ENCODE measurements at regions not wholly inside any gene's neighbourhood (a gene's known extent, or its start where the extent isn't known, plus 50 kb on each side); places are given as distances from the start of the nearest gene placed in this dataset.

DNA sequence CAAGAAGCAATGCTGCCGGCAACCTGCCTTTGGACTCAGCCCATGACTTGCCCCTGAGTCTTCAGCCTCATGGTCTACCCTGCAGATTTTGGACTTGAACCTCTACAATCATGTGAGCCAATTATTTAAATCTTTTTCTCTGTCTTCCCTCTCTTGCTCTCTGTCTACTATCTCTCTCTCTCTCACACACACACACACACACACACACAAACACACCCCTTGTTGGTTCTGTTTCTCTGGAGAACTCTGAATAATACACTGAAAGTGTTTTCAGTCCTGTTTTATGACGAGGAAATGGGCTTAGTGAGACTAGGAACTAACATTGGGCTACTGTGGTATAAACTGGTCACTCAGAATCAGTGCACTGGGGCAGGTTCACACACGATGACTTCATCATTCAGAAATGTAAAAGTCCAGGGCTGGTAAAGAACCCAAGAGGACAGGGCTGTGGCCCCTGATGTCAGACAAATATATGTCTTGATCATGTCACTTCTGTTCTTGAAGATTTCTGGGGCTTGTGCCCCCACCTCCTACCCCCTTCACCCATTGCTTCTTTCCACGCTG lies 266.1 kb upstream of the SIX2 start:
- no peak for DNase-seq

DNA sequence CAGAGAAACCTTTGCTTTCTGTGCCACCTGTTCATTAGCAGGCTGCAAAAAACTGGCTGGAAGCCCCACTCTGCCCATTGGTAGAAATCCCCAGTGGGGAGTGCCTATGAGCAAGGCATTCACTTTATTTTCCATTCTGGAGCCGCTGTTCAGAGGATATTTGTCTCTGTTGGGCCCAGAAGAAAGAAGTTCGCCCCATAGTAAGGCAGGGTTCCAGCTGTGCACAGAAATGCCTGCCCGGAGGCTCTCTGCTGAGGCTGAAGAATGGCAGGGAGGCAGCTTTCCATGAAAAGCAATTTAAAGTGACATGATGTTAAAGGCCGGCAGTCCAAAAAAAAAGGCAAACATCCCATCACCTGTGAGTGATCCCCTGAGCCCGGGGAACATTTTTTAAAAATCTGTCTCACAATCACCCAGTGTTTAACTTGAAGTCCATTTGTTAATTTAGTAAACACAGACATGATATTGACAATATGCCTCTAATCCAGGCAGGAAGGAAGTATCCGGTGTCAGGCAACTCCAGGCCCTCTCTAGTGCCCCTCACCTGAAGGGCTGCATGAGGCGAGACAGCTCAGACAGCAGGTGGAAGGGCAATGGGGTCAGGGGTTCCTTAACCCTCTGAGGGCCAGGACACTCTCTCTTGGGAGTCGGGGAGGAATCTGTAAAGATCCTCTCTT lies 265.1 kb upstream of the SIX2 start:
- peak in 4 of 51 donors; percentile 1 to 43 (median 16) for DNase-seq

DNA sequence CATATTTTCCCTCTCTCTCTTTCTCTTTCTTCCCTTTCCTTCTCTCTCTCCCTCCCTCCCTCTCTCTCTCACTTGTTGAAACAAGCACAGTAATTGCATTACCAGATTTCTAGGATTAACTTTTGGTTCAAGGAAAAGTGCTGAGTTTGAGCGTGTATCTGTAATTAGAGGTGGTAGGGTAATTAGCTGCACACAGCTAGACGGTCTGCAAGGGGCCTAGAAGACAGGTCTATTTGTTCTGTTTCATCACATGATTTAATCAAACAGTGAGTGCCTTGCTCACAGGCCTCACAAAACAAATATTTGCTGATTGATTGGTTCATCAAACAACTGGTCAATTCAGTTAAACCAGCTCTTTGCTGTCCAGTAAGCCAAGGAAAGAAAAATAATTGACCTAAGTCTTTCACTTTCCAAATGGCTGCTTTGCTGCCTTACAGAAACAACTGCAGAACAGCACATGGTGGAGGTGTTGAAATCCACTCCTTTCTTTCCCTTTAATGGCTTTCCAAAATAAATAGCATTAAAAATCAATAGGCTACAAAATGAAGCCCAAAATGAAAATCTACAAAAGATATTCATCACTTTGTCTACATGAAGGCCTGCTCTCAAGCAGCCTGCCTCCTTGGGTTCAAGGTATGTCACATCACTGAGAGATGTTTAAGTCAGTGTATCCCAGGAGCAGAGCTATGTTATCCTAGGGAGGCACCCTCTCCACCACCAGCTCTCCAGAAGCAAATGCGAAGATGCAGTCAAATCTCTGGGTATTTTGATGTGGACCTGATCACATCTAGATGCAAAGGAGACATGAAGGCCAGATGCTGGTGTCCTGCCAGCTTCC lies 264.4 kb upstream of the SIX2 start:
- no peak for DNase-seq

DNA sequence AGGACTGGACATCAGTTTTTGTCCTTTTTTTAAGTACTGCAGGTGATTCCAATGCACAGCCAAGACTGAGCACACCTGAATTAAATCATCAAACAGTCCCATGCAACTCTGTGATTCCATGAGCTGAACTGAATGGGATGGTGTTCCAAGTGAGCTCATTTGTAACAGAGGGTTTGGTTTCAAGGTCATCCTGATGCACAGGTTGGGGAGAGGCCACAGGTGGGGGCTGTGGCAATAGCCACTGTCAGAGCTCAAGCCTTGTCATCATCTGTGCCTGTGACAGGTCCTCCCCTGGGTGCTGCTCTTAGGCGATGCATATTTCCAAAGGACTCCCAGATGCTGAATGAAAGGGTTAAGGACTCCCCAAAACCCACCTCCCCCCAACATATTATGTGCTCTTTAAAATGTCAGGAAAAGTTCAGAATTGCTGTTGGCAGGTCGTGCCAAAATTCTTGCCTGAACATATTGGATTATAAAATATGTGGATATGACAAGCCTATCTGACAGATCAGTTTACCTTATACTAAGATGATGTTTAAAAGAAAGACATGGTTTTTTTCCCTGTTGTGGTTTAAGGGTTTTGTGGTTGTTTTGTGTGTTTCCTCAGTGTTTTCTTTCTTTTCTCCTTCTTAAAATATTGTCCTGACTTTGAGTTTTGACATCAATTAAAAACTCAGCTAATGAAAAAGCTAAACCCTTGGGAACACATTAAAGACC lies 263.5 kb upstream of the SIX2 start:
- DNase-seq, result no peak

DNA sequence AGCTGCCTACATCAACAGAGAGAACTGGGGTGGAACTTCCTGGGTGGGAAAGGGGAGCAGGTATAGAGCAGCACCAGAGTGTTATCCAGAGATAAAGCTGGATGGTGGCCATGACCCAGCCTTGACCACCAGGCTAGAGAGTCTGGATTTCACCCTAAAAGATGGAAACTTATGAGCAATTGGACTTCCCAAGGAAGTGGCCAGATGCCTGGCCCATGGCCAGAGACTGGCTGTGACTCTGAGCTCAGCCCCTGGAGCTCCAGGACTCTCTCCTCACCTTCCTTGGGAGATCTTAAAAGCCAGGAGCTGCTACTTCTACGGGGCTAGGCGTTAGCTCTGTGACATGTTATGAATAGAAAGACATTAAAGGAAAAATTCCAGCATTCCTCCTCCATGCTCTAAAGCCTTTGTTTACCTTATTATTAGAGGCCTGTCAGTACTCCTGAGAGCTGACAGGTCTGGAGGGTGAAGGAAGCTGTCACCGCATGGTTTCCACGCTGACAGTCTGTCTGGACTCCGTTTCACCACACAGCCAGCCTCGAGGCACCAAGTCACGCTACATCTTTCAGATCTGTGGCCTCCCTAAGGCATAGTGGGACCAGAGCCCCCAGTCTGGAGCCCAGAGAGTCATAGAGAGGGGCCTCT lies 260.0 kb upstream of the SIX2 start:
- no peak for DNase-seq

DNA sequence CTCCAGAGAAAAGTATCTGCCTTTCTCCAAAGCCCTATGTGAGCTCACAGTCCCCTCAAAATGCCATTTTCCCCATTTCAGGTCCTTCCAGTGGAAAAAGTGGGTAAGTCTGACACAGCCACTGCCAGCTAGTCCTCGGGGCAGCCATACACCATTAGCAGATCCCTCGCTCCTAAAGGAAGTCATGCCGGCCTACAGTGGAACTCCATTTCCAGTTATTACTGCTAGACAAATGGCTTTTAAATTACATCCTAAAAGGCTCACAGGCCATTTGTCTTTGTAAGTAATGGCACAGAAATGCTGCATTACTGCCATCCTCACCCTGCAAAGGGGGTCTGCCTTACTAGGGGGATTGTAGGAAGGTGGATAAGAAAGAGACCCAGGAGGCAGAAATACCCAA lies 259.4 kb upstream of the SIX2 start:
- no peak for DNase-seq

DNA sequence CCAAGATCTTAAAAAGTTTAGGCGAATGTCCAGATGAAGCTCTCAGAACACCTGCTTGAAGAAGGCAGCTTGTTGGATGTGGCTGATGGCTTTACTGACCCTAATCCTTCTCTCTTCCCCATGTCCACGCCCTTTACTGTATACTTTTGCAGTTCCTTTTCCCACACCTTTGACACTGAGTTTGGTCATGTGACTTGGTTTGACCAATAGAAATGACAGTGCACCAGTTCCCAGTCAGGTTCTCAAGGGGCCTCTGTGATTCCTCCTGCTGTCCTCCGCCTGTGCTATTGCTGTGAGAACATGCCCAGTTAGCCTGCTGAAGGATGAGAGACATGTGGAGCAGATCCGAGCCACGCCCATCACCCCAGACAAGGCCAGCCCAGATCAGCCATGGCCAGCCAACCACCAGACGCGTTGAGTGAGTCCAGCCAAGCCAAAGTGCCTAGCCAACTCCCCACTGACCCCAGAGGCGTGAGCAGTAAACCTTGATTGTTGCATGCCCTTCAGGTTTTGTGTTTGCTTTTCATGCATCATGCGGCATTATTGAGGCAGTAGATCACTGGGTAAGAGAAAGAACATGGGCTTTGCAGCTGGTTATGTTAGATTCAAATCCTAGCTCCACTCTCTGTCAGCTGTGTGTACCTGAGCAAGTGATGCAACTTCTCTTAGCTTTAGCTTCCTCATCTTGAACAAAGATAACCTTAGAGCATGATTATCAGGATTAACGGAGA lies 258.0 kb upstream of the SIX2 start:
- DNase-seq, result no peak

DNA sequence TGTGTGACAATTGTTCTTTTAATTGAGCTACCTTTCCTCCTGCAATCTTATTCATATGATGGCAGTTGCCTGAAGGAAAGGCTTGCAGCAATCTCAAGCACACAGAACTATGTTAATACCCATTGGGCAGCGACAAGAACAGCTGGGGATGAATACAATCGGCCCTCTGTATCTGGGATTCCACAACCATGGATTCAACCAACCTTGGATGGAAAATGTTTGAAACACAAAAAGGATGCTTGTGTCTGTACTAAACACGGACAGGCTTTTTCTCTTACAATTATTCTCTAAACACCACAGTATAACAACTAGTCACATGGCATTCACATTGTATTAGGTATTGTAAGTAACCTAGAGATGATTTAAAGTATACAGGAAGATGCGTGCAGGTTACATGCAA lies 256.1 kb upstream of the SIX2 start:
- DNase-seq, result peak in 5 of 51 donors; percentile 8 to 31 (median 10)

DNA sequence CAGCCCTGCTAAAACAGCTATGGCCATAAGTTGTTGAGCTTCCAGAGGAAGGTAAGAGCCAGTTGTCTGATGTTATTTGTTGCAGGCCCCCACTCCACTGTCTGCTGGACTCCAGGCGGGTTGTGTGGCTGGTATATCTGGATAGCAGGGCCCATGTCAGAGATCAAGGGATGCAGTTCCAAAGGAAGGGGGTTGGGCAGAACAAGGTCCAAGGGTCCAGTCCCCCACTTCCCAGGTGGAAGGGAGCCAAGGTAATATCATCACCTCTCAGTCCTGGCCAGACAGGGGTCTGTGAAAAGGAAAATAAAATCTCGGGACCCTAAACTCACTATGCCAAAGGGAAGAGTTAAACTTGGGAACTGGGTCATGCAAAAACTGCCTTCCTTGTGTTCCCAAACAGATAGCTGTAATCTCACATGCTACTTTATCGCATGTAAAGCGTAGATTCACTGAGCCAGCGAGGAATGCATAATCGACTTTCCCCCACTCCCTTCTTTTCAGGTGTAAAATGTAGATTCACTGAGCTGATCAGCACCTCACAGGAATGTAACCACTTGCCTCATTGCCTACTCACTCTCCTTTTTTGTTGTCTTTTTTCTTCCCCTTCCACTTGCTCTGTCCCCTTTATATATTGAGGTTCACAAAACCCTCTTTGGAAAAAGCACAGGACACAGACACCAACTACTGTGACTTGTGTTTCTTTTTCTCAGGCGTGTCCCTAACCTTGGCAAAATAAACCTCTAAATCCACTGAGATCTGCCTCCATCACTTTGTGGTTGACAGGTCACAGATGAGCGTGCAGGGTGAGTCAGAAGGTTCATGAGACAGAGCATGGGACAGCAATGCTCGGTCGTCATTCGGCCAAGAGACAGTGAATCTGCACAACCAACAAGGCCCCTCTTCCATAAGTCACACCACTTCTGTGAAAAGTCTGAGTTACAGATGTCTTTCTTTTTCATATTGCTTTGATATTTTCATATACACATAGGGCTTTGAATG lies 255.3 kb upstream of the SIX2 start:
- DNase-seq, result no peak

DNA sequence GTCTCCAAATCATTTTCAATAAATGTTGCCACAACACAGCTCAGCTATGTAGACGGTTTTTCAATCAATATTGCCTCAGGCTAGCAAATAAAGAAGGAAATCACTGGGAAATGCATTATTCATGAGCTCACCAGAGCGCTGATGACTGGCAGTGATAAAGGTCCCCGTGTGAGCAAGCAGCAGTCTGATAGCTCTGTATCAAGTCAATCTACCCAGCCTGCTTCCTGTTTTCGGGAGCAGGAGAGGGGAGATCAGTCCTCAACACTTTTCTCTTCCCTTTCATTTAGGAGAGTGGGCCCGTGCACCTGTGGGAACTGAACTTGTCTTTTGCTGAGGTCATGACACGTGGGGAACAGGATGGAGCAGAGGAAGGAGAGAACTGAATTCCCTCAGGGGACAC lies 253.9 kb upstream of the SIX2 start:
- no peak for DNase-seq

DNA sequence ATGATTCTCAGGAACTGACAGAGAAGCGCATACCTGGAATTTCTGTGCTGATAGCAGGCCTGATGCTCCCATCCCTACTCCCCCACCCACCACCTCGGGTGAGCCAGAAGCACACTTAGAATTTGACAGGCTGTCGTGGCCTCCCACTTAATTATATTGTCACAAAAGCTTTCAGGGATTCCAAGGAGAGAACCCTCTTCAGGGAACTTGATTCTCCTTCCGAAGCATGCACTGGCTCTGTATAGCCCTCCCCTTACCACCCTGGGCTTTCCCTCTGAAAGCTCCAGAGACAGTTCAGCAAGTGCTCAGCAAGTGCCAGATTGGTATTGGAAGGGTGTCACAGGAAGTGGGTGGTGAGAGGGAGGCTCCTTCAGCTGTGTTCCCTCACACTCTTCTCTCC lies 252.5 kb upstream of the SIX2 start:
- DNase-seq, result peak in 1 of 51 donors; percentile 27

DNA sequence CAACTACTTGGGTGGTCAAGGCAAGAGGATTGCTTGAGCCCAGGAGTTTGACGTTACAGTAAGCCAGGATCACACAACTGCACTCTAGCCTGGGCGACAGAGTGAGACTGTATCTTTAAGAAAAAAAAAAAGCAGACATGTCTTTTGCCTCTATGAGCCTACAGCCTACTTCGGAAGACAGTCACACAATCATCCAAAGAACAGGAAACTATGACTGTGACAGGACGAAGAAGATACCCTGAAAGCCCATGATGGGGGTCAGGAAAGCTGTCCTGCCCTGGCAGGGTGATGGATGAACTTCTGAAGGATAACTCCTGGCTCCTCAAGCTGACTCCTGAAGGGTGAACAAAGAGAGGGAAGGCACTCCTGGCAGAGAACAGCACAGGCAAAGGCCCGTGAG lies 251.7 kb upstream of the SIX2 start:
- DNase-seq, result no peak

DNA sequence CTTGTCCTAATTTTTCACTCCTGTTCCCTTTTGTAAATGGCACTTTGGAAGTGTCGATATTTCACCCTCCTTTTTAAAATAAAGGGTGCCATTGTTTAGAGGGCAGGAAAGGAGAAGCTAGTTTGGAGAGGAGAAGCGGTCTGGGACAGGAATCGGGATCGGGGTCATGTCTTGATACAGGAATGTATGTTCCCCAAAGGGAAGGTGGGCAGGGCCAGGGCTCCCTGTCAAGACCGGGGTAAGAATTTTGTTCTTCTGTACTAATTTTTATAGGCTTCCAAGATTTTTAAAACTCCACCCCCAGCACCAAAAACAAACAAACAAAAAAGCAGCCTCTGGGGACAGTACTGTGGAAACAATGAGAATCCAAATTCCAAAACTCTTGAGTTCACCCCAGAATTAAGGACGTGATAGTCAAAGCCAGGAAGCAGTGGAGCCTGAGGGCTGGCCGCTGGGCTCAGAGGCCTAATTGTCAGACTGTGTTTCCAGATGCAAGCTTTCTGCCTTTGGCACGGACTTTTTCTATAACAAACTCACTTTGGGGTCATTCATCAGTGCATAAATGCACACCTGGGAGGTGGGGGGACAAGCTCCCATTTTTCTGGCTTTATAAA lies 250.4 kb upstream of the SIX2 start:
- DNase-seq, result no peak

DNA sequence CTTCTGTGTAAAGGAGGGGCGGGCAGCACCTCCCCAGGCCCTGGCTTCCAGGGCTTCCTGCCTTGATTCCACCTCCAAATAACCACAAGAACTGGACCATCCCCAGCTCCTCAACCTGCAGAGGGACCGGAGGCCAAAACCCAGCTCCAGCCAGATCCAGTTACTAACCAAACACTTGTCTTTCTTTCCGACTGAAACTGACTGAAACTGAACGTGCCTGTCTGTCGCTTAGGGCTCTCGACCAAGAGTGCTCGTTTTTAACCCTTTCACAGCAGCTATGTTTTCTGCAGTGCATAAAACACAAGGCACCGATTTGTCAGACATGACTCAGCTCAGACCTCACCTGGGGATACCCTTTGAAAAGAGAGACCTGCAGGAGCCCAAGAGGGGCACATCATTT lies 249.9 kb upstream of the SIX2 start:
- no peak for DNase-seq

DNA sequence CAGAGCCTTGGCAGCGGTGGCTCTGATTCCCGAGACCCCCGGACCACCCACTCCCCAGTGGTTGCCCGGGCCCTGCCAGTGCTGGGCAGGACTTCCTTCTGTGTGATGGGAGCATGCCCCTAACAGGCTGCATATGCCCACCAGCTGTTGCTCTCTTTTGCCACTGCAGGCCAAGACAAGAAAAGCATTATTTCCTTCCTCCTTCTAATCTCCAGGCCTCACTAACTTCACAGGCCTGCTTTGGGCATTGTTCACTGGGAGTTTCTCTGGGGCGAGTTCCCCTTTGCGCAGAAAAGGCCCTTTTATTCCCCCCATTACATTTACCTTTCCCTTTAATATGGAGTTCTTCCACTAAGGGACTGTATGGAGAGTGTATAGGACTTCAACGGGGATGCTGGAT lies 249.1 kb upstream of the SIX2 start:
- no peak for DNase-seq

DNA sequence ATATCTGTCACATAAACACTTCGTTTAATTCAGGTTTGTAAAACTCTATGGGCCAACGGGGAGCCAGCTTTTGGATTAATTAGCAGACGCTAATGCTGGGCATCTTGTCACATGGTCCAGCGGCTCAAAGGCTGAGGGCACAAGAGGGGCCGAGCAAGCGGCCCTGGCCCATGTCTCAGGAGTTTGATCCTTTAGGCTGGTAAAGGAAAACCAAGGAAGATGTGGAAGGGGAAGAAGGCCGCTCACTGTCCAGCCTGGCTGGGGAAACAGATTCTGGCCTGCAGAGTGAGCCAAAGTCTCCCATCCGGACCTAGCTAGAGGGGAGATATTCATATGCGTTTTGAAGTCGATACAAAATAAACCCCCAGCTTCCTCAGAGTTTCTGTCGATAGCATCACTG lies 248.6 kb upstream of the SIX2 start:
- no peak for DNase-seq

DNA sequence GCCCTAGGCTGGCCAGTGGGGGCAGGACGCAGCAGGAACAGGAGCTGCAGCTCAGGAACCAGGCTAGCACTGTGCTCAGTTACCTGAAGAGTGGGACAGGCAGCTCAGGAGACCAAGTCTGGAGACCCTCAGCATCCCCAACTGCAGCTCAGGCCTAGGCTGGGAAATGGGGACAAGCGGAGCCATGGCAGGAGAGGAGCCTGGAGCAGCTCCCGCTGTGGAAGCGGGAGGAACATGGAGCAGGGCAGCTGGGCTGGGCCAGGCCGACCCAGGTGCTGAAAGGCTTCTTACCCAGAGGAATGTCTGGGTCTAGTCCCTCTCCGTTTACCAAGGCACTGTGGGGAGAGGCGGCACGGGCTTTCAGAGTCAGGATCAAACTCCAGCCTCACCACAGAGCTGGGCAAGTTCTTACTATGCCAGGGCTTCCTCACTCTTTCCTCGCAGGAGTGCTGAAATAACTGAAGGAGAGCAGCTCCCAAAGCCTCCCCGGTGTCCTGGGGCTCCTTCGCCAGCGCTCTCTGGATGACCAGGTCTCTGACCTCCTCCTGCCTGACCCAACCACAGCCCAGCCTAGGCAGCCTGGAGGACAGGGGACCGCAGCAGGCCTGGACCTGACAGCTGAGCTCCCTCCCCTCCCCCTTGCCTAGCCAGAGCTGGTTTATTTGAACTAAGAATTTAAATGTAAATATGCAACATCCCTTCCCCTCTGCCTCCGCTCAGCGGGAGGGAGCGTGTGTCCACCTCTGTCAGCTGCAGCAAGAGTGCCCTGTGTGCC lies 247.8 kb upstream of the SIX2 start:
- DNase-seq, result no peak

DNA sequence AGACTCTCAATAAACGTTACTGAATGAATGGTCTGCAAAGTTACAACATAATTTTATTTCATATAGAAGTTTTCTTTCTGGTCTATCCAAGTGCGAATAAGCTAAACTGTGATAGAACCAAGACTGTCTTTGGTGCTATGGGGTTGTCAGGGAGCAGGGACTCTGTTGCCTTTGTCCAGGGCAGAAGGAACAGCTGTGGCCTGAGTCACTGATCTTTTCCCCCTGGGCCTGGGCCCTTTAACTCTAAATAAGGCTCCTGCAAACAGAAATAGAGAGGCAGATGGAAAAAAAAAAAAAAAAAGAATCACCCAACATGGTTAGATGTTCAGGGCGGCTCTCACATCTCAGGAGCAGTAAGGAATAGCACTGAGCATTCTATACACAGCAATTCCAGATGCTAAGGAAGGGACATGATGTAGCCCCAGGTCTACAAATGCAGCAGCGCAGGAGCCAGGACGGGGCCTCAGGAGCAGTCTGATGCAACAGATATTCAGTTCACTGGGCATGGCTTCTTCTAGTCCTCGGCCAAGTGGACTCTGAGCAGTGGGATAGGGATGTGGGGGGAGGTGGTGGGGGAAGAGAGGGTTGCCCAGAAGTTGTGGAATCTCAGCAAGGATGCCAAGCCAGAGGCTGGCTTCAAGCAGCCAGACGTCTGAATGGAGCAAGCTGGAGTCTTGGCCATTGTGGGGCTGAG lies 247.1 kb upstream of the SIX2 start:
- DNase-seq, result peak in 25 of 51 donors; percentile 3 to 70 (median 43)

Data from hypothalamus (tissue), 51 donors.